IMR-90 (cell line): ENCODE measurements at regions not wholly inside any gene's neighbourhood (a gene's known extent, or its start where the extent isn't known, plus 50 kb on each side); places are given as distances from the start of the nearest gene placed in this dataset.
"Not testable (repeated sequence)": the region's sequence is repeated elsewhere in the genome, so short reads cannot be mapped to it uniquely, and the experiment has no call there.

Experiments used
- ATAC-seq: fragments of 200-7000 bp; cut with Tn5 transposase; 2 replicates; pipeline ENCODE4 v1.9.1; 2020; ENCODE audit warnings: low read depth, mild to moderate bottlenecking, moderate library complexity
- BruUV-seq: library from RNA; stranded (reverse); fragments of 400-500 nt; replicated peaks from 2 replicates; lab custom pipeline; 2021; lab: Mats Ljungman, UMichigan
- CTCF ChIA-PET: fragments of 300-600 bp; formaldehyde crosslinking; extraction: SDS; loops from one replicate; lab custom pipeline; 2021; ENCODE audit warnings: antibody characterized with exemption; lab: Yijun Ruan, JAX
- POLR2A ChIA-PET: fragments of 300-600 bp; sonication (Branson Sonifier 250); formaldehyde crosslinking; loops from one replicate; lab custom pipeline; 2022; ENCODE audit warnings: antibody characterized with exemption; ENCODE audit not compliant: unreplicated experiment; lab: Charles Lee
- DNase-seq: peaks from one replicate; pipeline ENCODE4 v3.0.0; 2013
- H2AFZ ChIP-seq: replicated peaks from 2 replicates; pipeline ENCODE3; 2013; ENCODE audit warnings: low read length, mild to moderate bottlenecking; ENCODE audit not compliant: poor library complexity
- H2AK5ac ChIP-seq: 2 replicates; pipeline ENCODE4 v1.6.1; 2013; ENCODE audit warnings: low read depth, low read length, inconsistent platforms
- H2AK9ac ChIP-seq: replicated peaks from 2 replicates; pipeline ENCODE3; 2013; ENCODE audit warnings: mild to moderate bottlenecking, low read depth, low read length, moderate library complexity; ENCODE audit not compliant: poor library complexity
- H2BK120ac ChIP-seq: 2 replicates; pipeline ENCODE4 v1.6.1; 2013; ENCODE audit warnings: low read depth, low read length, inconsistent platforms
- H2BK15ac ChIP-seq: 3 replicates; pipeline ENCODE4 v1.6.1; 2013; ENCODE audit warnings: low read depth, low read length, inconsistent platforms
- H2BK20ac ChIP-seq: 2 replicates; pipeline ENCODE4 v1.6.1; 2013; ENCODE audit warnings: low read depth, mild to moderate bottlenecking, inconsistent platforms, low read length, moderate library complexity
- H2BK5ac ChIP-seq: 2 replicates; pipeline ENCODE4 v1.6.1; 2013; ENCODE audit warnings: mild to moderate bottlenecking, low read depth, low read length, inconsistent platforms; ENCODE audit not compliant: poor library complexity, severe bottlenecking
- H3K14ac ChIP-seq: replicated peaks from 2 replicates; pipeline ENCODE4 v1.6.1; 2013; ENCODE audit warnings: low read depth, low read length, inconsistent platforms
- H3K18ac ChIP-seq: 2 replicates; pipeline ENCODE4 v1.6.1; 2013; ENCODE audit warnings: low read depth, low read length, control low read depth
- H3K23ac ChIP-seq: 2 replicates; pipeline ENCODE4 v1.6.1; 2013; ENCODE audit warnings: low read depth, low read length, inconsistent platforms
- H3K27ac ChIP-seq: 2 replicates; pipeline ENCODE4 v1.5.1; 2013; ENCODE audit warnings: mild to moderate bottlenecking, control low read depth, low read length; ENCODE audit not compliant: insufficient read depth
- H3K27me3 ChIP-seq: 2 replicates; pipeline ENCODE4 v1.6.1; 2013; ENCODE audit warnings: low read length; ENCODE audit not compliant: control insufficient read depth, insufficient read depth
- H3K36me3 ChIP-seq: 2 replicates; pipeline ENCODE4 v1.6.1; 2013; ENCODE audit warnings: low read length, mixed read lengths; ENCODE audit not compliant: control insufficient read depth, insufficient read depth
- H3K4ac ChIP-seq: 2 replicates; pipeline ENCODE4 v1.6.1; 2013; ENCODE audit warnings: low read depth, low read length, inconsistent platforms
- H3K4me1 ChIP-seq: 2 replicates; pipeline ENCODE4 v1.6.1; 2013; ENCODE audit warnings: low read length, mixed read lengths; ENCODE audit not compliant: control insufficient read depth, insufficient read depth
- H3K4me2 ChIP-seq: 2 replicates; pipeline ENCODE4 v1.6.1; 2013; ENCODE audit warnings: low read depth, mild to moderate bottlenecking, control low read depth, low read length, moderate library complexity
- H3K4me3 ChIP-seq: 2 replicates; pipeline ENCODE4 v1.5.1; 2013; ENCODE audit warnings: low read depth, mild to moderate bottlenecking, control low read depth, low read length, moderate library complexity; ENCODE audit not compliant: insufficient read depth
- H3K56ac ChIP-seq: 2 replicates; pipeline ENCODE4 v1.6.1; 2013; ENCODE audit warnings: low read length, inconsistent platforms; ENCODE audit not compliant: insufficient read depth; ENCODE audit errors: extremely low read depth
- H3K79me1 ChIP-seq, 2 experiments: 2 replicates each; pipeline ENCODE4 v1.6.1; 2013; ENCODE audit warnings: low read length in 2 of 2, inconsistent platforms in 1 of 2, low read depth in 1 of 2
- H3K9ac ChIP-seq: 2 replicates; pipeline ENCODE4 v1.6.1; 2013; ENCODE audit warnings: low read depth, low read length, control low read depth
- H3K9me1 ChIP-seq: 2 replicates; pipeline ENCODE4 v1.6.1; 2013; ENCODE audit warnings: low read length, inconsistent platforms; ENCODE audit not compliant: insufficient read depth
- H3K9me3 ChIP-seq: 2 replicates; pipeline ENCODE4 v1.6.1; 2013; ENCODE audit warnings: low read length; ENCODE audit not compliant: control insufficient read depth, insufficient read depth
- H4K20me1 ChIP-seq: 2 replicates; pipeline ENCODE4 v1.6.1; 2013; ENCODE audit warnings: low read length, inconsistent platforms; ENCODE audit not compliant: insufficient read depth
- H4K5ac ChIP-seq: 2 replicates; pipeline ENCODE4 v1.6.1; 2013; ENCODE audit warnings: mild to moderate bottlenecking, low read depth, low read length, control low read depth
- H4K8ac ChIP-seq, 2 experiments: 2 replicates each; pipeline ENCODE4 v1.6.1; 2013; ENCODE audit warnings: low read depth in 2 of 2, low read length in 2 of 2, control low read depth in 1 of 2, inconsistent platforms in 1 of 2
- H4K91ac ChIP-seq: 2 replicates; pipeline ENCODE4 v1.6.1; 2013; ENCODE audit warnings: low read depth, low read length, inconsistent platforms; ENCODE audit not compliant: insufficient read depth
- WGBS, 2 experiments: methylation state at CpG; one replicate each; pipeline versions ENCODE4 v1.1.5 to v1.1.7; 2013; ENCODE audit warnings: missing lambda C conversion rate in 2 of 2; ENCODE audit not compliant: insufficient read length in 1 of 2; ENCODE audit errors: extremely low coverage in 2 of 2; 5-methylcytosine and 5-hydroxymethylcytosine counted together
- dilution Hi-C: fragments of 300-500 bp; cut with HindIII; formaldehyde crosslinking; loops from one replicate; pipeline ENCODE4 v1.14.3; 2018; ENCODE audit warnings: low sequenced_read_pairs; ENCODE audit not compliant: unreplicated experiment
- in situ Hi-C: fragments of 300-500 bp; cut with MboI; formaldehyde crosslinking; loops from 3 replicates; pipeline ENCODE4 v1.14.3; 2019; ENCODE audit warnings: low sequenced_read_pairs, inconsistent platforms, mixed read lengths
- intact Hi-C: fragments of 100-400 bp; cut with micrococcal nuclease; formaldehyde crosslinking; loops from 2 replicates; pipeline ENCODE4 v1.10.0; 2022

GRCh38 chr2:131721163-131721562, 193.5 kb downstream of the CCDC74A start:
- H2BK5ac ChIP-seq, H3K79me1 ChIP-seq, H3K36me3 ChIP-seq, H3K18ac ChIP-seq, H3K9ac ChIP-seq, DNase-seq, H3K4me1 ChIP-seq, H4K20me1 ChIP-seq, H3K14ac ChIP-seq, intact Hi-C loops, CTCF ChIA-PET, H4K5ac ChIP-seq, H4K8ac ChIP-seq, ATAC-seq, dilution Hi-C loops, H2BK120ac ChIP-seq, H3K27me3 ChIP-seq, H2BK20ac ChIP-seq, H3K9me3 ChIP-seq, H2AK9ac ChIP-seq, H2AK5ac ChIP-seq, H3K9me1 ChIP-seq, BruUV-seq, H3K4ac ChIP-seq, H3K56ac ChIP-seq, POLR2A ChIA-PET, H2BK15ac ChIP-seq, H3K23ac ChIP-seq, H4K91ac ChIP-seq, H3K4me3 ChIP-seq, H3K27ac ChIP-seq, H3K4me2 ChIP-seq, H2AFZ ChIP-seq, in situ Hi-C loops: not testable (repeated sequence)
- no CpG with 5 or more reads among the region's 6 CpGs for WGBS, 2 experiments

- H3K4me2 ChIP-seq, H3K9me3 ChIP-seq, H2AK9ac ChIP-seq, H2AK5ac ChIP-seq, H3K27me3 ChIP-seq, dilution Hi-C loops, BruUV-seq, H4K91ac ChIP-seq, H3K36me3 ChIP-seq, H3K9me1 ChIP-seq, H3K4ac ChIP-seq, H2BK20ac ChIP-seq, in situ Hi-C loops, H3K4me1 ChIP-seq, intact Hi-C loops, CTCF ChIA-PET, H3K56ac ChIP-seq, H4K20me1 ChIP-seq, H2BK15ac ChIP-seq, H2BK5ac ChIP-seq, DNase-seq, H3K14ac ChIP-seq, H2AFZ ChIP-seq, H4K8ac ChIP-seq, POLR2A ChIA-PET, ATAC-seq, H3K79me1 ChIP-seq, H2BK120ac ChIP-seq, H3K18ac ChIP-seq, H3K23ac ChIP-seq, H3K4me3 ChIP-seq, H3K27ac ChIP-seq, H4K5ac ChIP-seq, H3K9ac ChIP-seq: not testable (repeated sequence)
- WGBS, 2 experiments, result no CpG with 5 or more reads among the region's 2 CpGs
Observed at GRCh38 chr2:131722256-131722655, 194.6 kb downstream of the CCDC74A start.
